Psoas muscle (tissue), 7 donors: ENCODE measurements at regions not wholly inside any gene's neighbourhood (a gene's known extent, or its start where the extent isn't known, plus 50 kb on each side); places are given as distances from the start of the nearest gene placed in this dataset.

Experiments used
- ATAC-seq, 4 donors: fragments of 200-7000 bp; cut with Tn5 transposase; one replicate each; pipeline ENCODE4 v1.9.1; 2020; ENCODE audit warnings: moderate library complexity in 3 of 4, mild to moderate bottlenecking in 2 of 4
- DNase-seq, 2 donors: peaks; one replicate each; pipeline ENCODE4 v3.0.0-alpha.2; 2020
- H3K27ac ChIP-seq: fragments of 200-600 bp; one replicate; pipeline ENCODE4 v1.8.0; 2022
- H3K27me3 ChIP-seq, 3 donors: fragments of 200-600 bp in 1 of 3; one replicate each; pipeline versions ENCODE4 v1.6.1 to v1.8.0; 2013 to 2022; ENCODE audit warnings: low read length in 2 of 3, mild to moderate bottlenecking in 2 of 3, moderate library complexity in 1 of 3; ENCODE audit not compliant: insufficient read depth in 3 of 3
- H3K36me3 ChIP-seq, 2 donors: fragments of 200-600 bp in 1 of 2; one replicate each; pipeline versions ENCODE4 v1.6.1 to v1.8.0; 2013 to 2022; ENCODE audit warnings: low read depth in 1 of 2, mild to moderate bottlenecking in 1 of 2, moderate library complexity in 1 of 2; ENCODE audit not compliant: insufficient read depth in 1 of 2
- H3K4me1 ChIP-seq: fragments of 200-600 bp; one replicate; pipeline ENCODE4 v1.8.0; 2022
- H3K4me3 ChIP-seq: fragments of 200-600 bp; one replicate; pipeline ENCODE4 v1.8.0; 2022; ENCODE audit warnings: mild to moderate bottlenecking
- H3K9me3 ChIP-seq: fragments of 200-600 bp; one replicate; pipeline ENCODE4 v1.8.0; 2022
- CTCF ChIP-seq: fragments of 200-600 bp; IDR thresholded peaks from one replicate; pipeline ENCODE4 v1.8.0; 2022; ENCODE audit warnings: antibody characterized with exemption
- WGBS, 3 donors: extraction: QIAGEN DNeasy Blood & Tissue Kit; methylation state at CpG; one replicate each; pipeline versions ENCODE4 v1.1.6 to v1.1.7; 2013; 5-methylcytosine and 5-hydroxymethylcytosine counted together
- intact Hi-C, 2 donors: fragments of 100-400 bp; cut with DNase I; formaldehyde crosslinking; loops; one replicate each; pipeline versions ENCODE4 v1.11.0 to v1.14.2; 2022
- donor health status: healthy with polysubstance abuse.
- donor health status: DM: no; HTN: no; CAD: no; lungs with moderate emphysema.
- donor health status: Bipolar disorder and iron deficiency.
- donor health status: healthy.
- donor health status: DM: yes; HTN: yes; CAD: no.
- donor health status: DM: no; HTN: no; CAD: no.
- donor health status: DM: yes; HTN: yes; CAD: no.

- no peak overlapping the region for H3K27ac ChIP-seq
- no peaks in the 10 kb centered on the region for H3K4me1 ChIP-seq
- no peaks in the 10 kb centered on the region for H3K27me3 ChIP-seq
- TF ChIP-seq CTCF: no peak
- intact Hi-C loops: no loop called here
- 61 to 77% (median 62%) methylated on average over 5 of the region's 5 CpGs for WGBS, 3 donors
- H3K36me3 ChIP-seq: no peaks in the 10 kb centered on the region
- no peak for ATAC-seq
- DNase-seq: no peak
- H3K4me3 ChIP-seq: no peak overlapping the region
- no peaks in the 10 kb centered on the region for H3K9me3 ChIP-seq
Observed at GRCh38 chr4:155005395-155006090, 202.9 kb upstream of the NPY2R start.

GRCh38 chr4:155007660-155008176 is 200.7 kb upstream of the NPY2R start:
- Histone ChIP-seq H3K36me3 (no peaks in the 10 kb centered on the region), H3K27me3 (no peaks in the 10 kb centered on the region), H3K27ac (no peak overlapping the region), H3K9me3 (no peaks in the 10 kb centered on the region), H3K4me1 (no peaks in the 10 kb centered on the region), H3K4me3 (no peak overlapping the region)
- no peak for DNase-seq
- intact Hi-C loops: no loop called here
- 29 to 41% (median 38%) methylated on average over 1 of the region's 1 CpG for WGBS, 3 donors
- TF ChIP-seq CTCF: no peak
- ATAC-seq: no peak

GRCh38 chr4:155008389-155008788 is 200.0 kb upstream of the NPY2R start:
- TF ChIP-seq CTCF: no peak
- Histone ChIP-seq H3K4me1 (no peaks in the 10 kb centered on the region), H3K4me3 (no peak overlapping the region), H3K9me3 (no peaks in the 10 kb centered on the region), H3K27ac (no peak overlapping the region), H3K36me3 (no peaks in the 10 kb centered on the region), H3K27me3 (no peaks in the 10 kb centered on the region)
- 57 to 72% (median 69%) methylated on average over 2 of the region's 2 CpGs for WGBS, 3 donors
- no peak for DNase-seq
- ATAC-seq: no peak
- intact Hi-C loops: no loop called here

GRCh38 chr4:155009288-155009687 is 199.1 kb upstream of the NPY2R start:
- ATAC-seq (no peak), DNase-seq (no peak)
- intact Hi-C loops: no loop called here
- no peaks in the 10 kb centered on the region for H3K27me3 ChIP-seq
- no peaks in the 10 kb centered on the region for H3K36me3 ChIP-seq
- WGBS, 3 donors: 59 to 61% (median 61%) methylated on average over 3 of the region's 3 CpGs
- no peak overlapping the region for H3K27ac ChIP-seq
- no peak overlapping the region for H3K4me3 ChIP-seq
- TF ChIP-seq CTCF: no peak
- no peaks in the 10 kb centered on the region for H3K9me3 ChIP-seq
- H3K4me1 ChIP-seq: no peaks in the 10 kb centered on the region

- intact Hi-C loops: no loop called here
- Histone ChIP-seq H3K27ac (no peak overlapping the region), H3K36me3 (no peaks in the 10 kb centered on the region), H3K4me3 (no peak overlapping the region), H3K27me3 (no peaks in the 10 kb centered on the region), H3K9me3 (no peaks in the 10 kb centered on the region), H3K4me1 (no peaks in the 10 kb centered on the region)
- DNase-seq (no peak), ATAC-seq (no peak)
- no peak for TF ChIP-seq CTCF
- 49 to 57% (median 56%) methylated on average over 7 of the region's 7 CpGs for WGBS, 3 donors
Observed at GRCh38 chr4:155010376-155010775, 198.1 kb upstream of the NPY2R start.
